ENCODE measurements at regions not wholly inside any gene's neighbourhood (a gene's known extent, or its start where the extent isn't known, plus 50 kb on each side); places are given as distances from the start of the nearest gene placed in this dataset.
"Not testable (repeated sequence)": the region's sequence is repeated elsewhere in the genome, so short reads cannot be mapped to it uniquely, and the experiment has no call there.

DNA sequence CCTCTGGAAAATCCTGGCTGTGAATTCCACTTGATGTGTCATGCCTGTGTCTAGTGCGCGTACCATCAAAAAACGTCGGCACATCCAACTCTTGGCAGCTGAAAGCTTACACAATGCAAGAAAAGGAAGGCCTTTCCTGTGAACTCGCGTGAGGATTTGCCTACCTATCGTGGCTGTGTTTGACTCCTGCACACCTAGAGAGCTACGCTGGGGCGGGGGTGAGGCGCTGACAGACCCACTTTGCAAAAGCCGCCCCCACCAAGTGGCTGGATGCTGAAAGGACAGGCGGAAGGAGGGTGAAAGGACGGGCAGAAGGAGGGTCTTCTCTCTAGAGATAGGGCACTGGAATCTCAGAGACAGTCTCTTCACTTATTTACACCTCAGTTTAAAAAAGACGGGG lies 270.1 kb downstream of the EIPR1 start:
- TF ChIP-seq POLR2A (IDR thresholded peaks at IDR 0.05) (no peak), CTCF (IDR thresholded peaks at IDR 0.05) (no peak)
- DNase-seq = no peak
- Histone ChIP-seq H3K9me3 (no peaks in the 10 kb centered on the region), H3K27ac (no peak overlapping the region), H3K4me1 (no peaks in the 10 kb centered on the region), H3K36me3 (no peaks in the 10 kb centered on the region), H3K27me3 (no peaks in the 10 kb centered on the region), H3K4me3 (no peak overlapping the region)
- 84 to 100% methylated on average over 4 to 13 of the region's 14 CpGs for WGBS, 2 donors
- intact Hi-C loops (cut with DNase I) = no loop called here

- intact Hi-C loops (cut with DNase I) = no loop called here
- Histone ChIP-seq H3K27me3 (no peaks in the 10 kb centered on the region), H3K4me1 (no peaks in the 10 kb centered on the region), H3K4me3 (no peak overlapping the region), H3K9me3 (no peaks in the 10 kb centered on the region), H3K36me3 (no peaks in the 10 kb centered on the region), H3K27ac (no peak overlapping the region)
- no peak for TF ChIP-seq CTCF (IDR thresholded peaks at IDR 0.05)
- no peak for TF ChIP-seq POLR2A (IDR thresholded peaks at IDR 0.05)
- no peak for DNase-seq
- WGBS, 2 donors = 78 to 80% methylated on average over 10 to 14 of the region's 17 CpGs
Measured at GRCh38 chr2:3105814-3106569, 271.6 kb downstream of the EIPR1 start.

DNA sequence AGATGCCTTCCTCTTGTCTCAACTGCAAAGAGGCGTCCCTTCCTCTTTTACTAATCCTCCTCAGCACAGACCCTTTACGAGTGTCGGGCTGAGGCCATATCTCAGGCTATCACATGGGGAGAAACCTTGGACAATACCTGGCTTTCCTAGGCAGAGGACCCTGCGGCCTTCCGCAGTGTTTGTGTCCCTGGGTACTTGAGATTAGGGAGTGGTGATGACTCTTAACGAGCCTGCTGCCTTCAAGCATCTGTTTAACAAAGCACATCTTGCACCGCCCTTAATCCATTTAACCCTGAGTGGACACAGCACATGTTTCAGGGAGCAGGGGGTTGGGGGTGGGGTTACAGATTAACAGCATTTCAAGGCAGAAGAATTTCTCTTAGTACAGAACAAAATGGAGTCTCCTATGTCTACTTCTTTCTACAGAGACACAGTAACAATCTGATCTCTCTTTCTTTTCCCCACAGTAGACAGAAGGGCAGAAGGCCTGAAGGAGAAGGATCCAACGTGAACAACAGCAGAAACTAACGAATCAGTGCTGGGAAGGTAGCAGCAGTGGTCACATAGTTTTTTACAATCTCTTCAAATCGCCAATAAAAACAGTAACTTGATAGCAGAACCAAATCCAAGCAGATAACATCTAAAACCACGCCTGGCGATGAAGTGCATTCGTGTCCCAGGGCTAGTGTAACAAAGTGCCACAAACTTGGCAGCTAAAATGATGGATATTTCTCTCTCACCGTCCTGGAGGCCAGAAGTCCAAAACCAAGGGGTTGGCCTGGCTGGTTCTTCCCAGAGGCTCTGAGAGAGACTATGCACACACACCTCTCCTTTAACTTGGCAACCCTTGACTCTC lies 272.4 kb downstream of the EIPR1 start:
- H3K9me3 ChIP-seq; H3K36me3 ChIP-seq; H3K4me3 ChIP-seq; H3K4me1 ChIP-seq; DNase-seq; H3K27ac ChIP-seq; intact Hi-C loops (cut with DNase I); H3K27me3 ChIP-seq: not testable (repeated sequence)
- WGBS, 2 donors = 39 to 63% methylated on average over 7 to 8 of the region's 14 CpGs

DNA sequence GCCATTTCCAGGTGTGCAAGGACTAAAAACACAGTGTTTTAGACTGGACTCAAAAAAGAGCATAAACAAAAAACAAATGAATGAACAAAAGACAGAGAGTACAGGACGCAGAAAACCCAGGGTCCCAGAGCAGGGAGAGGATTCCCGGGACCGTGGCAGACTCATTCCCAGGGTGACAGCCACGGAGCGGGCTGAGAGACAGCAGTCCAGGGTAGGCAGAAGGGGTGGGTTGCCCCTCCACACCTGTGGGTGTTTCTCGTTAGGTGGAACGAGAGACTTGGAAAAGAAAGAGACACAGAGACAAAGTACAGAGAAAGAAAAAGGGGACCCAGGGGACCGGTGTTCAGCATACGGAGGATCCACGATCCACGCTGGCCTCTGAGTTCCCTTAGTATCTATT lies 273.4 kb downstream of the EIPR1 start:
- TF ChIP-seq POLR2A (IDR thresholded peaks at IDR 0.05) (no peak), CTCF (IDR thresholded peaks at IDR 0.05) (no peak)
- H3K4me3 ChIP-seq = no peak overlapping the region
- DNase-seq = no peak
- no peaks in the 10 kb centered on the region for H3K4me1 ChIP-seq
- H3K36me3 ChIP-seq = no peaks in the 10 kb centered on the region
- WGBS, 2 donors = 83 to 87% methylated on average over 10 to 11 of the region's 11 CpGs
- H3K9me3 ChIP-seq = no peaks in the 10 kb centered on the region
- H3K27ac ChIP-seq = no peak overlapping the region
- H3K27me3 ChIP-seq = no peaks in the 10 kb centered on the region
- intact Hi-C loops (cut with DNase I) = no loop called here

- H3K36me3 ChIP-seq = no peaks in the 10 kb centered on the region
- TF ChIP-seq CTCF (IDR thresholded peaks at IDR 0.05) (no peak), POLR2A (IDR thresholded peaks at IDR 0.05) (no peak)
- no peak for DNase-seq
- H3K4me1 ChIP-seq = no peaks in the 10 kb centered on the region
- 65 to 74% methylated on average over 11 of the region's 11 CpGs for WGBS, 2 donors
- no peaks in the 10 kb centered on the region for H3K27me3 ChIP-seq
- intact Hi-C loops (cut with DNase I) = no loop called here
- no peak overlapping the region for H3K27ac ChIP-seq
- H3K4me3 ChIP-seq = no peak overlapping the region
- no peaks in the 10 kb centered on the region for H3K9me3 ChIP-seq
Measured at GRCh38 chr2:3102922-3103569, 274.6 kb downstream of the EIPR1 start.
